ENCODE measurements at regions not wholly inside any gene's neighbourhood (a gene's known extent, or its start where the extent isn't known, plus 50 kb on each side); places are given as distances from the start of the nearest gene placed in this dataset.

DNA sequence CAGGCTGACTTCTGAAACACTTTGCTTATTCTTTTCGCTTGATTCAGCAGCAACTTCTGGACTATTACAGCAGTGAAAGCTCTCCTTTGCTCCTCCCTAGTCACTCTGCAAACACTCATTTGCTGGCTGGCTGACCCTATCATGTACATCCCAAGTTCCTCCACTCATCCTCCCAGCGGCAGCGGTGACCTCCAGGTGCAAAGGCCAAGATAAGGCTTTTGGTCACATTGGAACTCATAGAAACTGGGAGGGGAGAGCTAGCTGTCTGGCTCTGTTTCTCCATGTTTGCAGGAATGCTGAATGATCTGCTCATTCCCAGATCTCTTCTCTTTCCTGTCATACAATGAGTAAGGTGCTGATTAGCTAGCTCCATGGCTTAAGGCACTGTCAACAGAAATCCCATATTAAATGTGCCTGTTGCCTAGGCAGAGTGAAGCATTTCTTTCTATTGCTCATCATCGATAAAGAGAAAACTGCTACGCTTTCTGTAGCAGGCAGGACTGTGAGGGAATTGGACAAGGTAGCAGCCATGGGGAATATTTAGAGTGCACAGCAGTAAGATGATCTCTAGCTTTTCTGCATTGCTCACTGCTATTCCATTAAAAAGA is 250.5 kb upstream of the PDE4D start:
- Histone ChIP-seq H3K79me2 (ENCODE audit: low read depth) (no peaks in the 10 kb centered on the region), H2AFZ (no peak overlapping the region), H3F3A (ENCODE audit: insufficient read depth, low read depth) (no peaks in the 10 kb centered on the region), H3K4me3 (no peak overlapping the region), H3K4me1 (replicated peaks; ENCODE audit: insufficient read depth) (no peaks in the 10 kb centered on the region), H3K9me3 (ENCODE audit: insufficient read depth, low read depth) (no peaks in the 10 kb centered on the region), H4K20me1 (ENCODE audit: insufficient read depth) (no peaks in the 10 kb centered on the region), H3K27ac (no peak overlapping the region), H3K36me3 (ENCODE audit: low read depth) (no peaks in the 10 kb centered on the region), H3K27me3 (ENCODE audit: insufficient read depth, low read depth) (no peaks in the 10 kb centered on the region), H3K4me2 (no peak overlapping the region), H3K9me2 (ENCODE audit: insufficient read depth) (no peaks in the 10 kb centered on the region)
- DNase-seq = no peak
- ChIA-PET CTCF (no interaction called here), POLR2A (ENCODE audit: unreplicated experiment) (no interaction called here)
- BruUV-seq (replicated peaks) = no TSS peak
- intact Hi-C loops (cut with micrococcal nuclease; ENCODE audit: unreplicated experiment) = no loop called here
- TF ChIP-seq, protein P1, sequence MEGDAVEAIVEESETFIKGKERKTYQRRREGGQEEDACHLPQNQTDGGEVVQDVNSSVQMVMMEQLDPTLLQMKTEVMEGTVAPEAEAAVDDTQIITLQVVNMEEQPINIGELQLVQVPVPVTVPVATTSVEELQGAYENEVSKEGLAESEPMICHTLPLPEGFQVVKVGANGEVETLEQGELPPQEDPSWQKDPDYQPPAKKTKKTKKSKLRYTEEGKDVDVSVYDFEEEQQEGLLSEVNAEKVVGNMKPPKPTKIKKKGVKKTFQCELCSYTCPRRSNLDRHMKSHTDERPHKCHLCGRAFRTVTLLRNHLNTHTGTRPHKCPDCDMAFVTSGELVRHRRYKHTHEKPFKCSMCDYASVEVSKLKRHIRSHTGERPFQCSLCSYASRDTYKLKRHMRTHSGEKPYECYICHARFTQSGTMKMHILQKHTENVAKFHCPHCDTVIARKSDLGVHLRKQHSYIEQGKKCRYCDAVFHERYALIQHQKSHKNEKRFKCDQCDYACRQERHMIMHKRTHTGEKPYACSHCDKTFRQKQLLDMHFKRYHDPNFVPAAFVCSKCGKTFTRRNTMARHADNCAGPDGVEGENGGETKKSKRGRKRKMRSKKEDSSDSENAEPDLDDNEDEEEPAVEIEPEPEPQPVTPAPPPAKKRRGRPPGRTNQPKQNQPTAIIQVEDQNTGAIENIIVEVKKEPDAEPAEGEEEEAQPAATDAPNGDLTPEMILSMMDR (conservative IDR thresholded peaks at IDR 0.05) = no peak
- no peak for TF ChIP-seq EZH2 (IDR thresholded peaks at IDR 0.05; ENCODE audit: low read depth)

DNA sequence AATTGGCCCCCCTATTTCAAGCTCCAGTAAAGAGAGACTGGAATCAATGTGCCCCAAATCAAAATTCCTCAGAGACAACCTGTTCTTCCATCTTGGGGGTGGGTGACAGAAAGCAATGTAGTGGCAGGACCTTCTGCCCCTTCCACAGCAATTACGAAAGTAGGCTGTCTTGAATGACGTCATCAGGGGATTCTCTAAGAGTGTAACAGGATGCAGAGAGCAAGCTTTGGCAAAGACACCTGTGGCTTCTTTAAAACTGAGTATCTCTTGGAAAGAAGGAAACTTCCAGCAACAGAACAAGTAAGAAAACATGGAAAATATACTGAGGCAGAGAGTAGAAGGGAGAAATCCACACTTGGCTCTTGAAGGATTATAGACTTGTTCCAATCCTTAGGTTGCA is 247.6 kb upstream of the PDE4D start:
- Histone ChIP-seq H3K36me3 (ENCODE audit: low read depth) (no peaks in the 10 kb centered on the region), H3K9me3 (ENCODE audit: insufficient read depth, low read depth) (no peaks in the 10 kb centered on the region), H3K9me2 (ENCODE audit: insufficient read depth) (no peaks in the 10 kb centered on the region), H3K4me2 (no peak overlapping the region), H4K20me1 (ENCODE audit: insufficient read depth) (no peaks in the 10 kb centered on the region), H3K27me3 (ENCODE audit: insufficient read depth, low read depth) (no peaks in the 10 kb centered on the region), H3K27ac (no peak overlapping the region), H3K4me1 (replicated peaks; ENCODE audit: insufficient read depth) (no peaks in the 10 kb centered on the region), H3K4me3 (no peak overlapping the region), H3K79me2 (ENCODE audit: low read depth) (no peaks in the 10 kb centered on the region), H3F3A (ENCODE audit: insufficient read depth, low read depth) (no peaks in the 10 kb centered on the region), H2AFZ (no peak overlapping the region)
- CTCF ChIA-PET = no interaction called here
- TF ChIP-seq, protein P1 (conservative IDR thresholded peaks at IDR 0.05) = no peak
- TF ChIP-seq EZH2 (IDR thresholded peaks at IDR 0.05; ENCODE audit: low read depth) = no peak
- BruUV-seq (replicated peaks) = no TSS peak
- intact Hi-C loops (cut with micrococcal nuclease; ENCODE audit: unreplicated experiment) = no loop called here
- POLR2A ChIA-PET (ENCODE audit: unreplicated experiment) = no interaction called here
- DNase-seq = no peak

DNA sequence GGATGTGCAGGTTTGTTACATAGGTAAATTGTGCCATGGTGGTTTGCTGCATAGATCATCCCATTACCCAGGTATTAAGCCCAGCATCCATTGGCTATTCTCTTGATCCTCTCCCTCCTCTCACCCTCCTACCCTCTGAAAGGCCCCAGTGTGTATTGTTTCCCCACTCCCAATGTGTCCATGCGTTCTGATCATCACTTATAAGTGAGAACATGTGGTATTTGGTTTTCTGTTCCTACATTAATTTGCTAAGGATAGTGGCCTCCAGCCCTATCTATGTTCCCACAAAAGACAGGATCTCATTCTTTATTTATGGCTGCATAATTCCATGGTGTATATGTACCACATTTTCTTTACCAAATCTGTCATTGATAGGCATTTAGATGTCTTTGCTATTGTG is 243.3 kb upstream of the PDE4D start:
- TF ChIP-seq, protein P1 (conservative IDR thresholded peaks at IDR 0.05) = no peak
- no peak for TF ChIP-seq EZH2 (IDR thresholded peaks at IDR 0.05; ENCODE audit: low read depth)
- DNase-seq = no peak
- no peaks in the 10 kb centered on the region for H3K9me3 ChIP-seq (ENCODE audit: insufficient read depth, low read depth)
- no peak overlapping the region for H2AFZ ChIP-seq
- H3K9me2 ChIP-seq (ENCODE audit: insufficient read depth) = no peaks in the 10 kb centered on the region
- no TSS peak for BruUV-seq (replicated peaks)
- ChIA-PET CTCF (no interaction called here), POLR2A (ENCODE audit: unreplicated experiment) (no interaction called here)
- H3K27ac ChIP-seq = no peak overlapping the region
- H4K20me1 ChIP-seq (ENCODE audit: insufficient read depth) = no peaks in the 10 kb centered on the region
- H3K4me3 ChIP-seq = no peak overlapping the region
- no peaks in the 10 kb centered on the region for H3K79me2 ChIP-seq (ENCODE audit: low read depth)
- H3F3A ChIP-seq (ENCODE audit: insufficient read depth, low read depth) = no peaks in the 10 kb centered on the region
- no peaks in the 10 kb centered on the region for H3K27me3 ChIP-seq (ENCODE audit: insufficient read depth, low read depth)
- intact Hi-C loops (cut with micrococcal nuclease; ENCODE audit: unreplicated experiment) = no loop called here
- H3K4me2 ChIP-seq = no peak overlapping the region
- no peaks in the 10 kb centered on the region for H3K36me3 ChIP-seq (ENCODE audit: low read depth)
- H3K4me1 ChIP-seq (replicated peaks; ENCODE audit: insufficient read depth) = no peaks in the 10 kb centered on the region
